NCI-H2171 (cell line): ENCODE measurements at regions not wholly inside any gene's neighbourhood (a gene's known extent, or its start where the extent isn't known, plus 50 kb on each side); places are given as distances from the start of the nearest gene placed in this dataset.
"Not testable (repeated sequence)": the region's sequence is repeated elsewhere in the genome, so short reads cannot be mapped to it uniquely, and the experiment has no call there.

Source experiments
- DNase-seq: peaks from one replicate; lab custom pipeline; 2025; lab: John Stamatoyannopoulos, UW

DNA sequence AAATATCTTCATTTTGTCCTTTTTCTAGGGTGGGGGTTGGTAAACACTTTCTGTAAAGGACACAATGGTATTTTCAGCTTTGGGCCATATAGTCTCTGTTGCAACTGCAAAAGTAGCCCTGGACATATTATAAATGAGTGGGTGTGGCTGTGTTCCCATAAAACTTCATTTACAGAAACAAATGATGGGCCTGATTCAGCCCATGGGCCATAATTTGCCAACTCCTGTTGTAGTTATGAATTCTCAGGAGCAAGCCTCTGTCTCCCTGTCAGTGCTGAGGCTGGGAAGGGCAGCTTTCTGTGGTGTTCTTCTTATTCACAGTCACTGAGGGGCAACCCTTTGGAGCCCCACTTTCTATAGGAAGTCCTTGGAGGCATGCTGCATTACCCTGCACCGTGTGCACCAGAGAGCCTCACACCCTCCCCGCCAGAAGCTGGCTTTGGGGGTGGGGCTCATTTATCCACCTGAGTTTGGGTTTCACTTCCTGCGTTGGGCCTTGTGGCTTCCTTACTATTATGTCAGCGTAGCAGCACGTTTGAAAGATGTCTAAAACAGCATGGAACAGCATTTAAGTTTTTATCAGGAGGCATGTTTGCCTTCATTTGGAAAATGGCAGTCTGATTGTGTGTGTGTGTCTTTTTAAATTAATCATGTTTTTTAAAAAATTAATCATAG is 60.8 kb upstream of the FAN1 start:
- DNase-seq = not testable (repeated sequence)

DNA sequence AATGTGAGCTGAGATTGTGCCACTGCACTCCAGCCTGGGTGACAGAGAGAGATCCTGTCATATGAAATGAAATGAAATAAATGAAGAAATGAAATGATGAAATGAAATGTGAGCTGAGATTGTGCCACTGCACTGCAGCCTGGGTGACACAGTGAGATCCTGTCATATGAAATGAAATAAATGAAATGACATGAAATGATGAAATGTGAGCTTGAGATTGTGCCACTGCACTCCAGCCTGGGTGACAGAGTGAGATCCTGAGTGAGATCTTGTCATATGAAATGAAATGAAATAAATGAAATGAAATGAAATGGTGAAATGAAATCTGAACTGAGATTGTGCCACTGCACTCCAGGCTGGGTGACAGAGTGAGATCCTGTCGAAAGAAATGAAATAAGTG is 58.2 kb upstream of the FAN1 start:
- DNase-seq = not testable (repeated sequence)
